SK-N-SH treated with all-trans-retinoic acid at 6 μM for 48 hours (cell line): ENCODE measurements at regions not wholly inside any gene's neighbourhood (a gene's known extent, or its start where the extent isn't known, plus 50 kb on each side); places are given as distances from the start of the nearest gene placed in this dataset.

Experiments used
- CSDC2 ChIP-seq: fragments of 250-450 bp; sonication (Bioruptor Pico); IDR thresholded peaks from 2 replicates; pipeline ENCODE4 v1.5.0; 2020; ENCODE audit warnings: mild to moderate bottlenecking, moderate library complexity
- PPARA ChIP-seq: fragments of 250-450 bp; sonication (Bioruptor Pico); IDR thresholded peaks from 2 replicates; pipeline ENCODE4 v1.5.0; 2020; ENCODE audit warnings: mild to moderate bottlenecking, borderline replicate concordance
- RARB ChIP-seq: fragments of 250-450 bp; sonication (Bioruptor Pico); IDR thresholded peaks from 2 replicates; pipeline ENCODE4 v1.8.0; 2021; ENCODE audit warnings: mild to moderate bottlenecking, moderate library complexity
- TOX ChIP-seq: fragments of 250-450 bp; sonication (Bioruptor Pico); IDR thresholded peaks from 2 replicates; pipeline ENCODE4 v1.8.0; 2021; ENCODE audit warnings: mild to moderate bottlenecking, moderate library complexity, borderline replicate concordance
- ZNF8 ChIP-seq: fragments of 450-650 bp; formaldehyde crosslinking; IDR thresholded peaks from 2 replicates; pipeline ENCODE4 v1.5.0; 2020; ENCODE audit warnings: mild to moderate bottlenecking, moderate library complexity
- TF ChIP-seq, protein P1 (sequence below): fragments of 250-450 bp; sonication (Bioruptor Pico); IDR thresholded peaks from 2 replicates; pipeline ENCODE4 v1.5.1; 2021; ENCODE audit warnings: mild to moderate bottlenecking, moderate library complexity

GRCh38 chr17:74042744-74043486 lies 160.6 kb upstream of the RPL38 start:
- no peak for TF ChIP-seq RARB (CRISPR knock-in tag)
- TF ChIP-seq TOX (CRISPR knock-in tag): no peak
- no peak for TF ChIP-seq PPARA
- TF ChIP-seq ZNF8: no peak
- TF ChIP-seq CSDC2: no peak
- TF ChIP-seq, protein P1, sequence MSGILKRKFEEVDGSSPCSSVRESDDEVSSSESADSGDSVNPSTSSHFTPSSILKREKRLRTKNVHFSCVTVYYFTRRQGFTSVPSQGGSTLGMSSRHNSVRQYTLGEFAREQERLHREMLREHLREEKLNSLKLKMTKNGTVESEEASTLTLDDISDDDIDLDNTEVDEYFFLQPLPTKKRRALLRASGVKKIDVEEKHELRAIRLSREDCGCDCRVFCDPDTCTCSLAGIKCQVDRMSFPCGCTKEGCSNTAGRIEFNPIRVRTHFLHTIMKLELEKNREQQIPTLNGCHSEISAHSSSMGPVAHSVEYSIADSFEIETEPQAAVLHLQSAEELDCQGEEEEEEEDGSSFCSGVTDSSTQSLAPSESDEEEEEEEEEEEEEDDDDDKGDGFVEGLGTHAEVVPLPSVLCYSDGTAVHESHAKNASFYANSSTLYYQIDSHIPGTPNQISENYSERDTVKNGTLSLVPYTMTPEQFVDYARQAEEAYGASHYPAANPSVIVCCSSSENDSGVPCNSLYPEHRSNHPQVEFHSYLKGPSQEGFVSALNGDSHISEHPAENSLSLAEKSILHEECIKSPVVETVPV: no peak
